Panc1 (cell line): ENCODE measurements at regions not wholly inside any gene's neighbourhood (a gene's known extent, or its start where the extent isn't known, plus 50 kb on each side); places are given as distances from the start of the nearest gene placed in this dataset.

ENCODE experiments used
- CTCF ChIP-seq: fragments of 450-650 bp; IDR thresholded peaks from 2 replicates; pipeline ENCODE4 v1.5.1; 2017; ENCODE audit warnings: mild to moderate bottlenecking
- POLR2AphosphoS5 ChIP-seq: IDR thresholded peaks from 2 replicates; pipeline ENCODE4 v1.6.1; 2012; ENCODE audit warnings: mild to moderate bottlenecking, low read depth, low read length, moderate library complexity
- REST ChIP-seq, 2 experiments: IDR thresholded peaks; 2 replicates each; pipeline ENCODE4 v1.6.1; 2011 to 2012; ENCODE audit warnings: low read depth in 2 of 2, control low read depth in 1 of 2, low read length in 1 of 2, mild to moderate bottlenecking in 1 of 2, moderate library complexity in 1 of 2; ENCODE audit not compliant: insufficient read depth in 1 of 2
- SIN3A ChIP-seq: IDR thresholded peaks from 2 replicates; pipeline ENCODE4 v1.6.1; 2012; ENCODE audit warnings: low read depth, mild to moderate bottlenecking, low read length, moderate library complexity, borderline replicate concordance; ENCODE audit not compliant: insufficient read depth

- no peak for TF ChIP-seq POLR2AphosphoS5
- TF ChIP-seq CTCF, result no peak
- no peak for TF ChIP-seq REST (IDR thresholded peaks at IDR 0.05; ENCODE audit: insufficient read depth in 1 of 2, low read depth in 2 of 2, low read length in 1 of 2)
- no peak for TF ChIP-seq SIN3A
Observed at GRCh38 chr17:54085934-54086333, 263.2 kb downstream of the KIF2B start.
